ENCODE measurements at regions not wholly inside any gene's neighbourhood (a gene's known extent, or its start where the extent isn't known, plus 50 kb on each side); places are given as distances from the start of the nearest gene placed in this dataset.
"Not testable (repeated sequence)": the region's sequence is repeated elsewhere in the genome, so short reads cannot be mapped to it uniquely, and the experiment has no call there.

DNA sequence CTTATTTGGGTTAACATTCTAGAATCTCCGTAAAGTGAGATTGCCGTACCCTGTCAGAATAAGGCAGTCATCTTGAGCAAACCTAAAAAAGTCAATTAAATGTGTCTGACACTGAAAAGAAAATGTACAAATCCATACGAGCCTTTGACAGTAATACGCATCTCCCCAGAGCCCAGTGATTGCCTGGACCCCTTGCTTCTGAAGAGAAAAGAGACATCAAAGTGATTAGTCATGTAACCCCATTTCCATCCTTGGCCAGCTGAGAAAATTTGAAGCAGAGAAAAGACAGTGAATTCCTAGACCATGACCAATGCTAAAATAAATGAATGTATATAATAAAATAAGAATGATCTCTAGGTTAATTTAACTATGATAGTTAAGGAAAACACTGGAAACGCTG lies 1499.4 kb downstream of the SUCLG1 start:
- DNase-seq (ENCODE audit: low spot score) = no peak
- TF ChIP-seq, protein P1, sequence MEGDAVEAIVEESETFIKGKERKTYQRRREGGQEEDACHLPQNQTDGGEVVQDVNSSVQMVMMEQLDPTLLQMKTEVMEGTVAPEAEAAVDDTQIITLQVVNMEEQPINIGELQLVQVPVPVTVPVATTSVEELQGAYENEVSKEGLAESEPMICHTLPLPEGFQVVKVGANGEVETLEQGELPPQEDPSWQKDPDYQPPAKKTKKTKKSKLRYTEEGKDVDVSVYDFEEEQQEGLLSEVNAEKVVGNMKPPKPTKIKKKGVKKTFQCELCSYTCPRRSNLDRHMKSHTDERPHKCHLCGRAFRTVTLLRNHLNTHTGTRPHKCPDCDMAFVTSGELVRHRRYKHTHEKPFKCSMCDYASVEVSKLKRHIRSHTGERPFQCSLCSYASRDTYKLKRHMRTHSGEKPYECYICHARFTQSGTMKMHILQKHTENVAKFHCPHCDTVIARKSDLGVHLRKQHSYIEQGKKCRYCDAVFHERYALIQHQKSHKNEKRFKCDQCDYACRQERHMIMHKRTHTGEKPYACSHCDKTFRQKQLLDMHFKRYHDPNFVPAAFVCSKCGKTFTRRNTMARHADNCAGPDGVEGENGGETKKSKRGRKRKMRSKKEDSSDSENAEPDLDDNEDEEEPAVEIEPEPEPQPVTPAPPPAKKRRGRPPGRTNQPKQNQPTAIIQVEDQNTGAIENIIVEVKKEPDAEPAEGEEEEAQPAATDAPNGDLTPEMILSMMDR (IDR thresholded peaks at IDR 0.05; ENCODE audit: extremely low read depth, missing control alignments) = no peak

DNA sequence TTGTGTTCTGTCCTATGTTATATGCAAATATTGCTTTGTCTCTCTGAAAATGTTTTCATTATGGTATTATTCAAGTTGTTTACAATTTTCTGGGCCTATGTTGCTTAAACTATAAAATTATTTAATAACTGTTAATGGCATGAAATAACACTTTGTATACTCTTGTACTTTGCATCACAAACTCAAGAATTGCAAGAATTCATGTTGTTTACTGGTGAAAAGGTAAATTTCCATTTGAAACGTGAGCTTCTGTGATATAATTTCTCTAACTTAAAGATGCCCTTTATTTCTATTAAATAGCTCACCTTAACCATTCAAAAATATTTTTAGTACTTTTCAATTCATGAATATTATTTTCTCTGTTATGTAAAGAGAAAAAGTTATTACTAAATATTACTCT lies 1504.2 kb downstream of the SUCLG1 start:
- TF ChIP-seq, protein P1 (IDR thresholded peaks at IDR 0.05; ENCODE audit: extremely low read depth, missing control alignments) = no peak
- no peak for DNase-seq (ENCODE audit: low spot score)

DNA sequence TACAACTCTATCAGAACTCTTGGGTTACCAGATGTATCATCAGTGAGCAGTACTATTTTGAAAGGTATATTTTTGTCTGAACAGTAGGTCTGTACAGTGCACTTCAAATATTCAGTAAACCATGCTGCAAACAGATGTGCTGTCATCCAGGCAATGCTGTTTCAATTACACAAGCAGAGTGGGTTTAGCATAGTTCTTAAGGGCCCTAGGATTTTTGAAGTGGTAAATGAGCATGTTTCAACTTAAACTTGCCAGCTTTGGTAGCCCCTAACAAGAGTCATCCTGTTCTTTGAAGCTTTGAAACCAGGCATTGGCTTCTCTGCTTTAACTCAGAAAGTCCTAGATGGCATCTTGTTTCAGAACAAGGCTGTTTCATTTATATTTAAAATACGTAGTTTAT lies 1519.9 kb downstream of the SUCLG1 start:
- TF ChIP-seq, protein P1 (IDR thresholded peaks at IDR 0.05; ENCODE audit: extremely low read depth, missing control alignments) = no peak
- DNase-seq (ENCODE audit: low spot score) = no peak

DNA sequence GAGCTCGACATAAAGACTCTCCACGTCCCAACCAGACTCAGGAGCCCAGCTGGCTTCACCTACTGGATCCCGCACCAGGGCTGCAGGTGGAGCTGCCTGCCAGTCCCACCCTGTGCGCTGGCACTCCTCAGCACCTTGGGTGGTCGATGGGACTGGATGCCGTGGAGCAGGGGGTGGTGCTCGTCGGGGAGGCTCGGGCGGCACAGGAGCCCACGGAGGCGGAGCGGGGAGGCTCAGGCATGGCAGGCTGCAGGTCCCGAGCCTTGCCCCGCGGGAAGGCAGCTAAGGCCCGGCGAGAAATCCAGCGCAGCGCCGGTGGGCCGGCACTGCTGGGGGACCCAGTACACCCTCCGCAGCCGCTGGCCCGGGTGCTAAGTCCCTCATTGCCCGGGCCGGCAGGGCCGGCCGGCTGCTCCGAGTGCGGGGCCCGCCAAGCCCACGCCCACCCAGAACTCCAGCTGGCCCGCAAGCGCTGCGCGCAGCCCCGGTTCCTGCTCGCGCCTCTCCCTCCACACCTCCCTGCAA lies 1520.7 kb downstream of the SUCLG1 start:
- DNase-seq (ENCODE audit: low spot score) = not testable (repeated sequence)

DNA sequence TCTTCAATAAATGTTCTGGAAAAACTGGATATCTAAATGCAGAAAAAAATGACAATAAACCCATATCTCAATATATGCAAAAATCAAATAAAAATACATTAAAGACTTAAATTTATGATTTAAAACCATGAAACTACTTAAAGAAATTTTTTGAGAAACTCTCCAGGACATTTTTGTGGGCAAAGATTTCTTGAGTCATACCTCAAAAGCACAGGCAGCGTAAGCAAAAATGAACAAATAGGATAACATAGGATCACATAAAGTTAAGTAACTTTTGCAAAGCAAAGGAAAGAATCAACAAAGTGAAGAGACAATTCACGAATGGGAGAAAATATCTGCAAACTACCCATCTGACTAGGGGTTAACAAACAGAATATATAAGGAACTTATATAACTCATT lies 1545.5 kb downstream of the SUCLG1 start:
- no peak for DNase-seq (ENCODE audit: low spot score)
- TF ChIP-seq, protein P1 (IDR thresholded peaks at IDR 0.05; ENCODE audit: extremely low read depth, missing control alignments) = no peak

DNA sequence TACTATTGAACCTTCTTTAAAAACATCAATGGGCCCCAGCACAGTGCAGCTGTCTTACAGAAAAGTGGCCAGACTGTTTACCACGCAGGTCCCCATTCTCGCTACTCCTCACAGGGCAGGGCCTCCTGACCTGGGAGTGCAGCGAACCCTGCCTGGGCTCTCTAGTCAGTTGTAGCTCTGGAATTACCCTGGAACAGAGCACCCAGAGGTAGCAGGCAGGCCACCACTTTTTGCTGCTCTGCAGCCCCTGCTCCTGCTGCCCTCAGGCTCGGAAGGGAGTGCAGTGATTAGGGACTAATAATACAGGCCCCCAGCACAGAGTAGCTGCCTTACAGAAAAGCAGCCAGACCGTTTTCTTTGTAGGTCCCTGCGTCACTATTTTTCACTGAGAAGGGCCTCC lies 1563.0 kb downstream of the SUCLG1 start:
- TF ChIP-seq, protein P1 (IDR thresholded peaks at IDR 0.05; ENCODE audit: extremely low read depth, missing control alignments) = no peak
- no peak for DNase-seq (ENCODE audit: low spot score)

DNA sequence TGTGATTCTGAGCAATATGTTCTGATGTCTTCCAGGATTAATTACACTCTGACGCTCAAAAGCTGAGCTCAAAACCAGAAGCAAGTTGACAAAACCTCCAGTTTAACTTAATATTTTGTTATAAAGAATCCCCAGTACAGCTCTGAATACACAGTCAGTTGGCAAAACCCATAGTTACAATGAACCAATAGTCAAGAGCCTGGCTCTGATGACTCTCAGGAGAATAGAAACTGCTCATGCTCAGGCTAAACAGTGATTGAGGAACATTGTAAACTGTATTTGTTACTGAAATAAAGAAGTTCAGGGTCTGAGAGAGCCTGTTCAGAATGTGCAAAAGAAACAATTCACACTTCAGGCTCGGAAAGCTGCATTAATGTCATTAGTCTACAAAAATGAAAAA lies 1565.9 kb downstream of the SUCLG1 start:
- no peak for DNase-seq (ENCODE audit: low spot score)
- TF ChIP-seq, protein P1 (IDR thresholded peaks at IDR 0.05; ENCODE audit: extremely low read depth, missing control alignments) = no peak

DNA sequence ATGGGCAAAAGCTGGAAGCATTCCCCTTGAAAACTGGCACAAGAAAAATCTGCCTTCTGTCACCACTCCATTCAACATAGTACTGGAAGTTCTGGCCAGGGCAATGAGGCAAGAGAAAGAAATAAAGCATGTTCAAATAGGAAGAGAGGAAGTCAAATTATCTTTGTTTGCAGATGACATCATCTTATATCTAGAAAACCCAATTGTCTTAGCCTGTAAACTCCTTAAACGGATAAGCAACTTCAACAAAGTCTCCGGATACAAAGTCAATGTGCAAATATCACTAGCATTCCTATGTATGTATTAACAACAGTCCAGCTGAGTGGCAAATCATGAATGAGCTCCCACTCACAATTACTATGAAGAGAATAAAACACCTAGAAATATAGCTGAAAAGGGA lies 1579.3 kb downstream of the SUCLG1 start:
- DNase-seq (ENCODE audit: low spot score) = no peak
- TF ChIP-seq, protein P1 (IDR thresholded peaks at IDR 0.05; ENCODE audit: extremely low read depth, missing control alignments) = no peak

All from GM20000 (cell line).